Left lung (tissue), 4 donors: ENCODE measurements at regions not wholly inside any gene's neighbourhood (a gene's known extent, or its start where the extent isn't known, plus 50 kb on each side); places are given as distances from the start of the nearest gene placed in this dataset.

Experiments used
- ATAC-seq: fragments of 200-7000 bp; cut with Tn5 transposase; one replicate; pipeline ENCODE4 v1.9.1; 2020; ENCODE audit warnings: moderate library complexity
- DNase-seq, 4 donors: peaks; one replicate each; pipeline ENCODE4 v3.0.0-alpha.2; 2013 to 2020
- H3K27ac ChIP-seq, 2 donors: fragments of 200-600 bp; sonication (generic) in 1 of 2; one replicate each; pipeline versions ENCODE4 v1.5.0 to v1.8.0; 2020 to 2021
- H3K27me3 ChIP-seq, 2 donors: fragments of 200-600 bp; sonication (generic) in 1 of 2; one replicate each; pipeline versions ENCODE4 v1.5.0 to v1.8.0; 2020 to 2021
- H3K36me3 ChIP-seq, 2 donors: fragments of 200-600 bp; sonication (generic) in 1 of 2; one replicate each; pipeline versions ENCODE4 v1.5.0 to v1.8.0; 2020 to 2021
- H3K4me1 ChIP-seq, 2 donors: fragments of 200-600 bp; one replicate each; pipeline ENCODE4 v1.8.0; 2021
- H3K4me3 ChIP-seq, 2 donors: fragments of 200-600 bp; sonication (generic) in 1 of 2; one replicate each; pipeline versions ENCODE4 v1.5.0 to v1.8.0; 2020 to 2021; ENCODE audit warnings: mild to moderate bottlenecking in 1 of 2
- H3K9me3 ChIP-seq, 2 donors: fragments of 200-600 bp; sonication (generic) in 1 of 2; one replicate each; pipeline versions ENCODE4 v1.5.0 to v1.8.0; 2020 to 2021
- CTCF ChIP-seq, 2 donors: fragments of 200-600 bp; sonication (generic) in 1 of 2; IDR thresholded peaks; one replicate each; pipeline versions ENCODE4 v1.5.0 to v1.8.0; 2021; ENCODE audit warnings: antibody characterized with exemption in 2 of 2
- intact Hi-C, 2 donors: fragments of 100-400 bp; cut with DNase I; formaldehyde crosslinking; loops; one replicate each; pipeline versions ENCODE4 v1.11.2 to v1.14.2; 2022
- donor health status: DM: no; HTN: yes; CAD: no.
- donor health status: DM: no; HTN: no; CAD: no.

- intact Hi-C loops = no loop called here
- no peak overlapping the region for H3K4me3 ChIP-seq
- ATAC-seq = no peak
These were observed 874.2 kb upstream of the GJE1 start for GRCh38 chr6:141258516-141258915.

GRCh38 chr6:141254336-141254735 is 878.4 kb upstream of the GJE1 start:
- intact Hi-C loops = no loop called here
- Histone ChIP-seq H3K4me1 (no peaks in the 10 kb centered on the region), H3K36me3 (no peaks in the 10 kb centered on the region), H3K27me3 (no peaks in the 10 kb centered on the region), H3K27ac (no peak overlapping the region), H3K9me3 (no peaks in the 10 kb centered on the region), H3K4me3 (no peak overlapping the region)
- ATAC-seq (no peak), DNase-seq (no peak)
- no peak for TF ChIP-seq CTCF (IDR thresholded peaks at IDR 0.05)

More at GRCh38 chr6:141258516-141258915, 874.2 kb upstream of the GJE1 start:
- Histone ChIP-seq H3K4me1 (no peaks in the 10 kb centered on the region), H3K27me3 (no peaks in the 10 kb centered on the region), H3K36me3 (no peaks in the 10 kb centered on the region), H3K27ac (no peak overlapping the region), H3K9me3 (no peaks in the 10 kb centered on the region)
- no peak for TF ChIP-seq CTCF (IDR thresholded peaks at IDR 0.05)
- no peak for DNase-seq

GRCh38 chr6:141252828-141253608 is 879.7 kb upstream of the GJE1 start:
- intact Hi-C loops = no loop called here
- H3K4me3 ChIP-seq = no peak overlapping the region
- DNase-seq (no peak), ATAC-seq (no peak)
- TF ChIP-seq CTCF (IDR thresholded peaks at IDR 0.05) = no peak
- no peaks in the 10 kb centered on the region for H3K27me3 ChIP-seq
- no peaks in the 10 kb centered on the region for H3K4me1 ChIP-seq
- peak overlapping the region in 1 of 2 donors; percentile 15 for H3K27ac ChIP-seq
- no peaks in the 10 kb centered on the region for H3K9me3 ChIP-seq
- H3K36me3 ChIP-seq = no peaks in the 10 kb centered on the region

GRCh38 chr6:141251286-141251685 is 881.4 kb upstream of the GJE1 start:
- no peak for TF ChIP-seq CTCF (IDR thresholded peaks at IDR 0.05)
- H3K36me3 ChIP-seq = no peaks in the 10 kb centered on the region
- DNase-seq = no peak
- H3K27me3 ChIP-seq = no peaks in the 10 kb centered on the region
- H3K9me3 ChIP-seq = no peaks in the 10 kb centered on the region
- H3K4me3 ChIP-seq = no peak overlapping the region
- no peak overlapping the region for H3K27ac ChIP-seq
- no peak for ATAC-seq
- intact Hi-C loops = no loop called here
- no peaks in the 10 kb centered on the region for H3K4me1 ChIP-seq

GRCh38 chr6:141248021-141248799 is 884.5 kb upstream of the GJE1 start:
- TF ChIP-seq CTCF (IDR thresholded peaks at IDR 0.05) = no peak
- no peaks in the 10 kb centered on the region for H3K36me3 ChIP-seq
- no peak for ATAC-seq
- H3K4me1 ChIP-seq = no peaks in the 10 kb centered on the region
- intact Hi-C loops = no loop called here
- DNase-seq = no peak
- no peak overlapping the region for H3K4me3 ChIP-seq
- no peak overlapping the region for H3K27ac ChIP-seq
- H3K27me3 ChIP-seq = no peaks in the 10 kb centered on the region
- H3K9me3 ChIP-seq = no peaks in the 10 kb centered on the region
